K562 (cell line): ENCODE measurements at regions not wholly inside any gene's neighbourhood (a gene's known extent, or its start where the extent isn't known, plus 50 kb on each side); places are given as distances from the start of the nearest gene placed in this dataset.

Source experiments
- ATAC-seq: fragments of 200-7000 bp; cut with Tn5 transposase; 3 replicates; pipeline ENCODE4 v1.9.1; 2020; ENCODE audit warnings: moderate library complexity
- BruUV-seq: library from RNA; stranded (reverse); fragments of 400-500 nt; replicated peaks from 2 replicates; lab custom pipeline; 2021; lab: Mats Ljungman, UMichigan
- CTCF ChIA-PET: fragments of 300-600 bp; formaldehyde crosslinking; extraction: SDS; loops from one replicate; lab custom pipeline; 2021; ENCODE audit warnings: low intra/inter-chr PET ratio; lab: Yijun Ruan, JAX
- POLR2A ChIA-PET: fragments of 300-600, 350-650 bp; sonication (Branson Sonifier 250); formaldehyde crosslinking; extraction: SDS; loops from one replicate; lab custom pipeline; 2021; ENCODE audit warnings: antibody characterized with exemption, inconsistent platforms; lab: Yijun Ruan, JAX
- DNase-seq, 4 experiments: peaks; one replicate each; pipeline versions ENCODE4 v3.0.0 to v3.0.0-alpha.2; 2011 to 2018; ENCODE audit warnings: low spot score in 3 of 4, mixed read lengths in 3 of 4; ENCODE audit errors: extremely low read depth in 1 of 4
- FAIRE-seq: peaks from 2 replicates; lab custom pipeline; 2011; peaks lifted over from hg19 to GRCh38; lab: Jason Lieb, UNC
- H2AFZ ChIP-seq: 2 replicates; pipeline ENCODE4 v1.6.0; 2011; ENCODE audit warnings: low read depth, low read length, control low read depth, inconsistent platforms
- H3K27ac ChIP-seq: fragments of 200-600 bp; 3 replicates; pipeline ENCODE4 v1.8.0; 2011; ENCODE audit warnings: low read depth, mild to moderate bottlenecking, control low read depth, inconsistent platforms, low read length, moderate library complexity, mixed read lengths; ENCODE audit errors: extremely low read depth
- H3K27me3 ChIP-seq, 2 experiments: fragments of 300-600 bp in 1 of 2; 2 replicates in 1 of 2; 3 replicates in 1 of 2; pipeline versions ENCODE4 v1.6.0 to v1.8.0; 2011; ENCODE audit warnings: inconsistent platforms in 2 of 2, low read length in 2 of 2, mild to moderate bottlenecking in 1 of 2, mixed read lengths in 1 of 2, moderate library complexity in 1 of 2; ENCODE audit not compliant: control insufficient read depth in 2 of 2, insufficient read depth in 2 of 2
- H3K36me3 ChIP-seq: fragments of 300-600 bp; 3 replicates; pipeline ENCODE4 v1.8.0; 2011; ENCODE audit warnings: mild to moderate bottlenecking, low read length, inconsistent platforms; ENCODE audit not compliant: control insufficient read depth, insufficient read depth
- H3K4me1 ChIP-seq, 2 experiments: fragments of 200-600 bp in 1 of 2; replicated peaks in 1 of 2; 2 replicates in 1 of 2; 3 replicates in 1 of 2; pipeline versions ENCODE4 v1.5.1 to v1.8.0; 2011; ENCODE audit warnings: inconsistent platforms in 2 of 2, low read length in 2 of 2, mild to moderate bottlenecking in 1 of 2, mixed read lengths in 1 of 2, moderate library complexity in 1 of 2; ENCODE audit not compliant: control insufficient read depth in 2 of 2, insufficient read depth in 2 of 2
- H3K4me2 ChIP-seq: 2 replicates; pipeline ENCODE4 v1.6.1; 2011; ENCODE audit warnings: low read length, control low read depth, inconsistent platforms, mixed read lengths; ENCODE audit not compliant: insufficient read depth
- H3K4me3 ChIP-seq: fragments of 200-600 bp; sonication (generic), shearing (Covaris generic); 2 replicates; pipeline ENCODE4 v1.5.1; 2016; ENCODE audit warnings: control low read depth, inconsistent platforms
- H3K79me2 ChIP-seq: fragments of 200-600 bp; 3 replicates; pipeline ENCODE4 v1.8.0; 2011; ENCODE audit warnings: low read length, inconsistent platforms; ENCODE audit not compliant: control insufficient read depth, insufficient read depth
- H3K9ac ChIP-seq, 2 experiments: 2 replicates each; pipeline versions ENCODE4 v1.6.0 to v1.6.1; 2011; ENCODE audit warnings: low read depth in 2 of 2, low read length in 2 of 2, control low read depth in 1 of 2, inconsistent platforms in 1 of 2, mild to moderate bottlenecking in 1 of 2, mixed read lengths in 1 of 2; ENCODE audit not compliant: insufficient read depth in 1 of 2
- H3K9me1 ChIP-seq: one replicate; pipeline ENCODE4 v1.6.0; 2011; ENCODE audit warnings: inconsistent platforms, mild to moderate bottlenecking, low read length, moderate library complexity; ENCODE audit not compliant: control insufficient read depth, insufficient read depth
- H3K9me3 ChIP-seq: replicated peaks from 2 replicates; pipeline ENCODE4 v1.5.1; 2011; ENCODE audit warnings: low read depth, low read length, inconsistent platforms; ENCODE audit not compliant: control insufficient read depth, insufficient read depth
- H4K20me1 ChIP-seq: replicated peaks from 2 replicates; pipeline ENCODE4 v1.6.1; 2011; ENCODE audit warnings: low read length, inconsistent platforms, mixed read lengths; ENCODE audit not compliant: control insufficient read depth, insufficient read depth
- CBX2 ChIP-seq: fragments of 200-600 bp; sonication (generic); IDR thresholded peaks from one replicate; pipeline ENCODE4 v1.6.1; 2012; ENCODE audit warnings: mild to moderate bottlenecking, low read length, inconsistent platforms; ENCODE audit not compliant: insufficient read depth, poor library complexity, severe bottlenecking
- CXXC5 ChIP-seq: fragments of 250-450 bp; sonication (Bioruptor Pico); IDR thresholded peaks from 2 replicates; pipeline ENCODE4 v1.8.0; 2022; ENCODE audit warnings: inconsistent platforms, mild to moderate bottlenecking, moderate library complexity
- ETV6 ChIP-seq, 3 experiments: fragments of 150-350 bp in 1 of 3; sonication (generic) in 1 of 3; formaldehyde crosslinking in 1 of 3; IDR thresholded peaks; 2 replicates each; pipeline versions ENCODE4 v1.6.1 to v1.8.0; 2014 to 2022; ENCODE audit warnings: borderline replicate concordance in 2 of 3, low read depth in 2 of 3, antibody characterized with exemption in 1 of 3, low read length in 1 of 3, mild to moderate bottlenecking in 1 of 3, missing genetic modification reagents in 1 of 3
- FOSL1 ChIP-seq: fragments of 200-800 bp; sonication (Bioruptor generic); conservative IDR thresholded peaks from 2 replicates; pipeline ENCODE4 v1.6.1; 2016; ENCODE audit warnings: missing genetic modification characterization, missing compliant biosample characterization
- GABPA ChIP-seq: fragments of 200-800 bp; sonication (Bioruptor generic); conservative IDR thresholded peaks from 2 replicates; pipeline ENCODE4 v1.6.1; 2016; ENCODE audit warnings: low read depth, missing genetic modification characterization, missing compliant biosample characterization
- GATAD2A ChIP-seq: fragments of 450-650 bp; IDR thresholded peaks from 2 replicates; pipeline ENCODE4 v1.6.1; 2017
- OTX1 ChIP-seq: fragments of 450-650 bp; formaldehyde crosslinking; IDR thresholded peaks from 2 replicates; pipeline ENCODE4 v1.4.0; 2022; ENCODE audit warnings: mild to moderate bottlenecking
- POU5F1 ChIP-seq: fragments of 150-350 bp; IDR thresholded peaks from 2 replicates; pipeline ENCODE4 v1.6.1; 2014; ENCODE audit warnings: borderline replicate concordance, low read length, low read depth, mild to moderate bottlenecking; ENCODE audit not compliant: partially characterized antibody
- SPI1 ChIP-seq: IDR thresholded peaks from 2 replicates; pipeline ENCODE4 v1.6.1; 2011; ENCODE audit warnings: low read depth, low read length, control low read depth, borderline replicate concordance
- ZNF347 ChIP-seq: fragments of 450-650 bp; formaldehyde crosslinking; IDR thresholded peaks from 2 replicates; pipeline ENCODE4 v1.4.0; 2020; ENCODE audit warnings: low read depth, mild to moderate bottlenecking, moderate library complexity
- ZNF584 ChIP-seq: fragments of 200-800 bp; sonication (Bioruptor generic); IDR thresholded peaks from 2 replicates; pipeline ENCODE4 v1.6.1; 2016; ENCODE audit warnings: low read depth, mild to moderate bottlenecking, missing genetic modification characterization, missing compliant biosample characterization
- WGBS: fragments of 100-300 bp; shearing (Covaris generic); methylation state at CpG from one replicate; pipeline ENCODE4 v1.1.6; 2016; ENCODE audit warnings: low coverage, mixed read lengths; ENCODE audit not compliant: insufficient coverage; ENCODE audit errors: missing lambda C conversion rate; 5-methylcytosine and 5-hydroxymethylcytosine counted together
- in situ Hi-C: fragments of 300-500 bp; cut with MboI; formaldehyde crosslinking; loops from 4 replicates; pipeline ENCODE4 v1.15.0; 2018; ENCODE audit warnings: inconsistent platforms, mixed read lengths
- intact Hi-C: fragments of 100-400 bp; cut with micrococcal nuclease; formaldehyde crosslinking; loops from 2 replicates; pipeline ENCODE4 v1.14.2; 2022

- Histone ChIP-seq H4K20me1 (no peaks in the 10 kb centered on the region), H2AFZ (0 out of 2 replicates have a peak overlapping the region, but pooled peaks have one; percentile 8), H3K9me3 (no peaks in the 10 kb centered on the region), H3K79me2 (no peaks in the 10 kb centered on the region), H3K4me3 (no peak overlapping the region), H3K4me2 (no peak overlapping the region), H3K4me1 (no peaks in the 10 kb centered on the region), H3K27me3 (no peaks in the 10 kb centered on the region; a peak in 1 of 5 replicates), H3K9me1 (no peaks in the 10 kb centered on the region), H3K9ac (no peak overlapping the region), H3K27ac (no peak overlapping the region), H3K36me3 (no peaks in the 10 kb centered on the region)
- ChIA-PET CTCF (no interaction called here), POLR2A (interaction anchor here (0.7 kb wide), 1 partner anchor 11 kb away, joined by 3 read pairs; no protein-coding TSS in a partner anchor)
- 2% methylated on average over 12 of the region's 12 CpGs for WGBS
- in situ Hi-C loops: no loop called here
- peak; percentile 32; the same call in 1 of the 3 replicates for ATAC-seq
- intact Hi-C loops: no loop called here
- DNase-seq: no peak
- no peak for FAIRE-seq
- no TSS peak for BruUV-seq
- peak; percentile 44 for TF ChIP-seq GABPA
- TF ChIP-seq ETV6 (IDR thresholded peaks at IDR 0.05; ENCODE audit: borderline replicate concordance in 1 of 2, low read depth in 2 of 2, low read length in 1 of 2): 0 out of 4 replicates have a peak, but pooled peaks of 1 of the 2 experiments have one; percentile 29
- no peak for TF ChIP-seq ETV6 (CRISPR knock-in tag; IDR thresholded peaks at IDR 0.05; ENCODE audit: borderline replicate concordance)
- TF ChIP-seq OTX1 (CRISPR knock-in tag): no peak
- TF ChIP-seq CBX2: no peak
- TF ChIP-seq CXXC5: no peak
- no peak for TF ChIP-seq POU5F1
- no peak for TF ChIP-seq ZNF584 (CRISPR knock-in tag)
- peak; percentile 15; the same call in 1 of the 2 replicates for TF ChIP-seq SPI1
- no peak for TF ChIP-seq GATAD2A
- no peak for TF ChIP-seq ZNF347 (CRISPR knock-in tag)
- peak; percentile 55 for TF ChIP-seq FOSL1 (tag)
Measured at GRCh38 chr3:31232055-31233025, 300.4 kb upstream of the STT3B start.
